ENCODE measurements at regions not wholly inside any gene's neighbourhood (a gene's known extent, or its start where the extent isn't known, plus 50 kb on each side); places are given as distances from the start of the nearest gene placed in this dataset.

DNA sequence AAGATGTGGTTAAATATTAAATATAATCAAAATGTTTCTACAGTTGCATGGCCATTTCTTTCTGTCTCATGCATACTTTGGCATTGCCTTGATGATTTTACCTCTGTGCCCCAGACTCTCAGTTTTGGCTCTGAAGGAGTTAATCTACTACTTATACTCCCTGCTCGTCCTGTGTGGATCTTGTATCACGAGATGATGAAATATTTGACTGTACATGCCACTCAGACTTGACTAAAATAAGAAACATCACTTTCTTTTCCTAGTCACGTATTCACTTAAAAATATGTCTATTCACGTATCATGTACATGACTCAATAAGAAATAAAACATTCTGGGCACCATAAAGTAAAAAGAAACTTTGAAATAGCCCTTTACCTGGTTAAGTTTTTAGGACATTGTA is 397.7 kb downstream of the RFPL4B start:
- no peak for DNase-seq

- DNase-seq, result no peak
These were observed 398.6 kb downstream of the RFPL4B start for GRCh38 chr6:112745765-112746164.

- DNase-seq, result no peak
These were observed 402.5 kb downstream of the RFPL4B start for GRCh38 chr6:112749673-112750072.

DNA sequence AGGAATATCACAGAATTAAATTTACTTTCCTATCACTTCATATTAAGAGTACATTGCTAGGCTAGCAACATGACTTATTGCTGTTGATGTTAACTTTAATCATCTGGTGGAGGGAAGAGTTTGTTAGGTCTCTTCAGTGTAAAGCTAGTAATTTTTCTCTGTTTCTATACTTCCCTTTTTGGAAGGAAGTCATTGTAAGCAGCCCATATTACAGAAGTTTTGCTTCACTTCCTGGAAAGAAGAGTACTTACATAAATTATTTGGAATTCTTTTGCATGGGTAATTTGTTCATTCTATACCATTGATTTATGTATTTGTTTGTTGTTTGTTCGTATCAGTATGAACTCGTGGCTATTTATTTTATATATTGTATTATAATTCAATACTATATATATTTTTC is 405.2 kb downstream of the RFPL4B start:
- DNase-seq, result no peak

DNA sequence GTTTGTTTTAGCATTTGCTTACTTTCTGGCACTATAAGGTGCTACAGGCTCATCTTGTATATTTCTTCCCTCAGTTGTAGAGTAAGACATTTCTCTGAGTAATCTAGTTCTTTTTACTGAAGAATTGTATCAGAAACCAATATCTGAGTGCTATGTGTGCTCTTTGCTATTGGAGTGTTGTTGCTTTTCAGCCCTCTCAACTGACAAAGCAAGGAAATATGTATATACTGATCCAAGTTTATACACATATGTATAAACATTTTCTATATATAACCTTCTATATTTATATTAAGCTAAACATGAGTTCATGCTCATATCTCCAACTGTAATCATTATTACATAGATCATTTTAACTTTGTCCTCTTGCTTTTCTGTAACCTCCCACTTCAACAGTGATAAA is 405.7 kb downstream of the RFPL4B start:
- no peak for DNase-seq

- no peak for DNase-seq
These were observed 413.7 kb downstream of the RFPL4B start for GRCh38 chr6:112760831-112761230.

DNA sequence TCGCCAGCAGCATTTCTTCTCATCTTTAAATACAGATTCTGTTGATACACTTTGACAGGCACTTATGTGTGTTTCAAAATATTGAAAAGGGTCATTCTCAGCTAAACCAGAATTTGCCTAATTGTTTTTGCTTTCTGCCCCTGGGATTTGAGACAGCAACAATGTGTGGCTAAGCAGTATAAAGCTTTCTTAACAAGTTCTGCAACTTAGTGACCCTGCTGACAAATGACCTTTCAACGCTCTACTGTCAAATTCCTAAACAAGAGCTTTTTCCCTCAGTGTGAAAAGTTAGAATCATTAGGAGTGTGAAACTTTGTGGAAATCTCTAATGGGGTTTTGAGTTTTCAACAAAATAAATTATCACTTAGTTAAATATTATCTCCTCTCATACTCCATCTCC is 414.6 kb downstream of the RFPL4B start:
- DNase-seq, result no peak

DNA sequence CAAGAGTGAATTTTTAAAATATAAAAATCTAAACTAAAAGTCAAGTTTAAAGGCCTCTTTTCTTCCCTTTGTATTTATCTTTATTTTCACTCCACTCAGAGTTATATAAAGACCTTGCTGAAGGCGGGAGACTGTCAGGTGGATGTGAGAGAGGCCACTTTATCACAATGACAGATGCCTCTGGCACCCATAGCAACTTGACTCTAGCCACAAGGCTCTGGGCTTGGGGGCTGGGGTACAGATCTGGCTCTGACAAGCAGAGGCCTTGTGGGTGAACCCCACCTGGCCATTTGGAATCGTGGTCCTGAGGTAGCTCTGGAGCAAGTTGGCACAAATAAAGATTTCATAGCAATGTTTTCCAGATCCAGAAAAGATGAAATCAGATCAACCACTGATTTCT is 417.2 kb downstream of the RFPL4B start:
- DNase-seq, result no peak

- DNase-seq, result no peak
These were observed 423.2 kb downstream of the RFPL4B start for GRCh38 chr6:112770308-112770707.

- DNase-seq, result no peak
These were observed 426.1 kb downstream of the RFPL4B start for GRCh38 chr6:112773187-112773586.

GRCh38 chr6:112774319-112774718 is 427.2 kb downstream of the RFPL4B start:
- DNase-seq, result no peak

DNA sequence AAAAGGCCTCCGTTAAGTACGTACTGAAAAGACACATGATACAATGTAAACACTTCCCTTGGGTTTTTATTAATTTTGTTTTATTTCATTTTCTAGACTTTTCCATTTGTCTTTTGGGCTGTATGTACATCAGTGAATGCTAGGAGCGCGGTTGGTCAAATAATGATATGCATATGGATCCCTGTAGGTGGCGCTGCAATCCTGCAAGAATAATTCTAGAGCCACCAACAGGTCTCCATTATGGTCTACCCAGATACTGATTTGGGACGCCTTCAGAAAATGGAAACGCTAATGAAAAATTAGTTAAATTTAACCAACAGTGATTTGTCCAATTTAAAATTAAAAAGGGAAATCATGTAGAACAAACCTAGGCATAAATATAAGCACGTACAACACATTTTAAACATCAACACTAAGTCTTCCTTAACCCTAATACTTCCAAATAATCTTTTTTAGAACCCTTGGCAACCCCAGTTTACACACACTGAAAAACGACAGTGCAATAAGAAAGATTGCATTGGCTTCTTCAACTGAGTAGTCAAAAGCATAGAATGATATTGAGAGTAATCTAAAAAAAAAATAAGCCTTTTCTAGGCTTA is 433.5 kb downstream of the RFPL4B start:
- DNase-seq, result no peak

- DNase-seq, result no peak
These were observed 434.1 kb downstream of the RFPL4B start for GRCh38 chr6:112781241-112781640.

DNA sequence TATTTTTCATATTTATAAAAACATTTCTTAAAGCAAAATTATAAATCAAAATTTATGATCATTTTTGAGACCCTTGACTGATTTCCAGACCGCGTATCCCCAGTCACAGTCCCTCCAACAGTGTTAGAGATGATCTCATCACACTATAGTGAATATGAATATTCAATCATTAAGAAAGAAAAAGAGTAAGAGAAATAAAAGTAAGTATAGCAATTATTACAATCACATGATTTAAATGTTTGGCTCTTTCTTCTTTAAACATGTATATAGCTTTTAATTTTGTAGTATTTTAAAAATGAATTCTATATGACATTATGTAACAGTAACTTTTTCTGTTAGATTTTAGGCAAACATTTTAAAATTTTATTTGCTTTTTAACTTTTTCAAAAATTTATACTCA is 438.3 kb downstream of the RFPL4B start:
- DNase-seq, result no peak

GRCh38 chr6:112786801-112787200 is 439.7 kb downstream of the RFPL4B start:
- DNase-seq, result no peak

DNA sequence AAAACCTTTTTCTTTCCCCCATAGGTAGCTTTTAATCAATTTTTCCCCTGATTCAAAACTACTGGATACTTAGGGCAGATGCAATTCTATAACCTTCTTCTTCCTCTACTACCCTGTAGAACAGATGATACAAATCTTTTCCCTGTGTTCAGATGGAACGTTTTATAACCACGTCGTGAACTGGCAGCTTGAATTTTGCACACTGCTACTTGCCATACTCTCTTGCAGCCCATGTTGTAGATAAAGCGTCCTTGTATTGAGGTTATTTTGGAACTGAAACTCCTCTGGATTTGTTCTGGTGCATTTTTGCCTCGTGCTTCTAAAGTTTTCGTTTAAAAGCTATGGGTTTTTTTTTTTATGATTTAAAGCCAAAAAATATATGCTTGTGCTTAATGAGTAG is 440.2 kb downstream of the RFPL4B start:
- DNase-seq, result no peak

- DNase-seq, result no peak
These were observed 448.2 kb downstream of the RFPL4B start for GRCh38 chr6:112795316-112795715.

GRCh38 chr6:112796712-112797111 is 449.6 kb downstream of the RFPL4B start:
- DNase-seq, result no peak

GRCh38 chr6:112799889-112800288 is 452.8 kb downstream of the RFPL4B start:
- no peak for DNase-seq

DNA sequence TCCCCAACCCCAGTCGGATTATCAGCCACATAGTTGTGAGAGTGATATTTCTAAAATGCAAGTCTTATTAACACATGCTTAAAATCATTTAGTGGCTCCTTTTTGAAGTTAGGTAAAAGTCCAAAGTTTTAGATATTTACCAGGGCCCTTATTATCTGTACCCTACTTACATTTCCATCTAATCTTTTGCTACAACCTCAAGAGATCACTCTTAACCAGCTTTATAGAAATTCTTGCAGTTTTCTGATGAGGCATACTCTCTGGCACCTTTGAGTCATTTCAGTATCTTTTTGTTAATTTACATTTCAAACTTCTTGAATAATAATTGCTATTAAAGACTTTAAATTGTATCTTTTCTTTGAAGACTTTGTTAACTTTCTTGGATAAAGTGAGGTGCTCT is 453.3 kb downstream of the RFPL4B start:
- no peak for DNase-seq

DNA sequence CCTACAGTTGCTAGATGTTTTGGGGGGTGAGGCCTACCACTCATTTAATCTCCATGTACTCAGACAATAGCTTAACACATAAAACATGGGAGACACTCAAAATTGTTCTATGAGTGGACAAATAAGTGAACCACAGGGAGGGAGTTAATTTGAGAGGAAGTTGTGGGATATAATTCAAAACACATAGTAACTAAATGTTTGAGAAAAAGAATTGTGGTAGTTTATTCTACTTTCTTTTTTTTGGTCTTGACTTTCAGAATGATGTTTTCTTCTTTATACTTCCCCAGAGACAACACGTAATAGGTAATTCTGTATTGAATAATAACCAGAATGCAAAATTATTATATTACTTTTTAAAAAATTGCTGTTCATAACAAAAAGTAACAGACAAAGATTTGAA is 453.8 kb downstream of the RFPL4B start:
- DNase-seq, result no peak

GRCh38 chr6:112801468-112802080 is 454.4 kb downstream of the RFPL4B start:
- DNase-seq, result no peak

GRCh38 chr6:112802144-112802543 is 455.0 kb downstream of the RFPL4B start:
- DNase-seq, result no peak

- DNase-seq, result no peak
These were observed 457.7 kb downstream of the RFPL4B start for GRCh38 chr6:112804638-112805330.
